B cell (primary cell): ENCODE measurements at regions not wholly inside any gene's neighbourhood (a gene's known extent, or its start where the extent isn't known, plus 50 kb on each side); places are given as distances from the start of the nearest gene placed in this dataset.

Experiments
- ATAC-seq: fragments of 200-7000 bp; cut with Tn5 transposase; one replicate; pipeline ENCODE4 v1.10.0; 2021; ENCODE audit warnings: low read depth, mild to moderate bottlenecking, moderate number of reproducible peaks, moderate library complexity
- CTCF ChIA-PET: fragments of 350-600 bp; sonication (Branson Sonifier 250); formaldehyde crosslinking; loops from one replicate; lab custom pipeline; 2021; ENCODE audit warnings: antibody characterized with exemption, inconsistent platforms; lab: Charles Lee
- POLR2A ChIA-PET: fragments of 350-600 bp; sonication (Branson Sonifier 250); formaldehyde crosslinking; loops from one replicate; lab custom pipeline; 2021; ENCODE audit warnings: antibody characterized with exemption; lab: Charles Lee
- DNase-seq: peaks from one replicate; pipeline ENCODE4 v3.0.0; 2013
- H2AFZ ChIP-seq: 2 replicates; pipeline ENCODE4 v1.6.1; 2012; ENCODE audit warnings: mild to moderate bottlenecking, low read depth, low read length; ENCODE audit not compliant: insufficient read depth, poor library complexity, severe bottlenecking
- H3K27ac ChIP-seq, 2 donors: 1 replicate in 1 of 2; 2 replicates in 1 of 2; pipeline ENCODE4 v1.5.1; 2012 to 2013; ENCODE audit warnings: low read length in 2 of 2, mild to moderate bottlenecking in 2 of 2, moderate library complexity in 1 of 2
- H3K27me3 ChIP-seq, 4 experiments: fragments of 200-600 bp in 1 of 4; sonication (generic) in 1 of 4; replicated peaks in 1 of 4; 1 replicate in 2 of 4; 2 replicates in 2 of 4; pipeline versions ENCODE4 v1.6.1 to v1.7.0; 2013 to 2016; ENCODE audit warnings: low read length in 3 of 4, mild to moderate bottlenecking in 2 of 4, mixed read lengths in 1 of 4, moderate library complexity in 1 of 4; ENCODE audit not compliant: insufficient read depth in 4 of 4, control insufficient read depth in 3 of 4; ENCODE audit errors: control extremely low read depth in 1 of 4
- H3K36me3 ChIP-seq, 2 experiments: replicated peaks in 1 of 2; 1 replicate in 1 of 2; 2 replicates in 1 of 2; pipeline versions ENCODE4 v1.6.1 to v1.7.1; 2013; ENCODE audit warnings: low read length in 1 of 2; ENCODE audit not compliant: insufficient read depth in 2 of 2, control insufficient read depth in 1 of 2; ENCODE audit errors: control extremely low read depth in 1 of 2, extremely low read depth in 1 of 2
- H3K4me1 ChIP-seq, 2 donors: fragments of 200-600 bp in 1 of 2; sonication (generic) in 1 of 2; 1 replicate in 1 of 2; 2 replicates in 1 of 2; pipeline versions ENCODE4 v1.5.1 to v1.6.1; 2013 to 2017; ENCODE audit warnings: low read length in 2 of 2; ENCODE audit not compliant: control insufficient read depth in 2 of 2, insufficient read depth in 2 of 2
- H3K4me2 ChIP-seq: replicated peaks from 2 replicates; pipeline ENCODE3; 2012; ENCODE audit warnings: mild to moderate bottlenecking, low read depth, low read length; ENCODE audit not compliant: poor library complexity, severe bottlenecking
- H3K4me3 ChIP-seq, 5 experiments: fragments of 200-600 bp in 1 of 5; sonication (generic) in 1 of 5; 1 replicate in 3 of 5; 2 replicates in 2 of 5; pipeline versions ENCODE4 v1.5.1 to v1.7.0; 2011 to 2016; ENCODE audit warnings: low read length in 4 of 5, mild to moderate bottlenecking in 4 of 5, low read depth in 2 of 5, control low read depth in 1 of 5, moderate library complexity in 1 of 5; ENCODE audit not compliant: insufficient read depth in 1 of 5; ENCODE audit errors: control extremely low read depth in 1 of 5, extremely low read depth in 1 of 5
- H3K79me2 ChIP-seq: fragments of 200-600 bp; sonication (generic); one replicate; pipeline ENCODE4 v1.6.0; 2016; ENCODE audit warnings: low read length; ENCODE audit not compliant: control insufficient read depth, insufficient read depth
- H3K9ac ChIP-seq: fragments of 200-600 bp; sonication (generic); 2 replicates; pipeline ENCODE4 v1.6.1; 2017; ENCODE audit warnings: mild to moderate bottlenecking, low read length, moderate library complexity
- H3K9me3 ChIP-seq, 3 donors: one replicate each; pipeline versions ENCODE4 v1.6.1 to v1.7.1; 2013; ENCODE audit warnings: low read length in 2 of 3; ENCODE audit not compliant: control insufficient read depth in 2 of 3, insufficient read depth in 1 of 3; ENCODE audit errors: control extremely low read depth in 1 of 3
- H4K20me1 ChIP-seq: 2 replicates; pipeline ENCODE4 v1.6.0; 2012; ENCODE audit warnings: mild to moderate bottlenecking, low read length; ENCODE audit not compliant: insufficient read depth, control insufficient read depth, poor library complexity, severe bottlenecking
- H3K27ac Mint-ChIP-seq: one replicate; pipeline ENCODE4 v1.8.0; 2021; ENCODE audit warnings: mixed read lengths
- H3K27me3 Mint-ChIP-seq: one replicate; pipeline ENCODE4 v1.8.0; 2021; ENCODE audit warnings: mixed read lengths
- H3K4me1 Mint-ChIP-seq: one replicate; pipeline ENCODE4 v1.8.0; 2021; ENCODE audit warnings: mixed read lengths
- H3K4me3 Mint-ChIP-seq: one replicate; pipeline ENCODE4 v1.8.0; 2021; ENCODE audit warnings: mixed read lengths
- H3K9me3 Mint-ChIP-seq: one replicate; pipeline ENCODE4 v1.8.0; 2022; ENCODE audit warnings: mixed read lengths; ENCODE audit not compliant: insufficient read depth
- CTCF ChIP-seq: fragments of 200-600 bp; IDR thresholded peaks from one replicate; pipeline ENCODE4 v1.8.0; 2022; ENCODE audit warnings: antibody characterized with exemption, mild to moderate bottlenecking
- EZH2 ChIP-seq: IDR thresholded peaks from 2 replicates; pipeline ENCODE4 v1.6.1; 2012; ENCODE audit warnings: borderline replicate concordance, low read depth, mild to moderate bottlenecking, moderate library complexity, low read length; ENCODE audit not compliant: insufficient read depth, poor library complexity, severe bottlenecking
- WGBS: methylation state at CpG from one replicate; pipeline ENCODE4 v1.1.5; 2013; ENCODE audit warnings: missing lambda C conversion rate; ENCODE audit not compliant: insufficient coverage; 5-methylcytosine and 5-hydroxymethylcytosine counted together
- intact Hi-C: fragments of 100-400 bp; cut with micrococcal nuclease; formaldehyde crosslinking; loops from one replicate; pipeline ENCODE4 v1.10.0; 2022

GRCh38 chr18:55886886-55887285 is 298.9 kb upstream of the TCF4 start:
- intact Hi-C loops: no loop called here
- ATAC-seq (no peak), DNase-seq (no peak)
- Mint-ChIP-seq H3K9me3 (no peaks in the 10 kb centered on the region), H3K4me1 (no peaks in the 10 kb centered on the region), H3K27ac (no peak overlapping the region), H3K4me3 (no peak overlapping the region), H3K27me3 (no peaks in the 10 kb centered on the region)
- no peak overlapping the region for H3K9ac ChIP-seq
- H2AFZ ChIP-seq: no peak overlapping the region
- CTCF ChIA-PET: no interaction called here
- no peaks in the 10 kb centered on the region for H3K27me3 ChIP-seq
- WGBS: 95% methylated on average over 3 of the region's 4 CpGs
- no peak for TF ChIP-seq EZH2
- no peak for TF ChIP-seq CTCF
- H3K27ac ChIP-seq: no peak overlapping the region
- no peaks in the 10 kb centered on the region for H3K4me1 ChIP-seq
- H4K20me1 ChIP-seq: no peaks in the 10 kb centered on the region
- no peaks in the 10 kb centered on the region for H3K36me3 ChIP-seq
- POLR2A ChIA-PET: no interaction called here
- no peak overlapping the region for H3K4me3 ChIP-seq
- no peaks in the 10 kb centered on the region for H3K79me2 ChIP-seq
- H3K9me3 ChIP-seq: peaks cover 0 to 1% (median 0%) of the 10 kb centered on the region in 3 donors
- H3K4me2 ChIP-seq: no peak overlapping the region

GRCh38 chr18:55884498-55884897 is 296.5 kb upstream of the TCF4 start:
- H3K27ac Mint-ChIP-seq: peak overlapping the region; percentile 21
- ATAC-seq: no peak
- no peak overlapping the region for H3K4me3 Mint-ChIP-seq
- Histone ChIP-seq H3K27ac (no peak overlapping the region), H2AFZ (no peak overlapping the region), H3K27me3 (no peaks in the 10 kb centered on the region), H3K79me2 (no peaks in the 10 kb centered on the region), H3K4me1 (no peaks in the 10 kb centered on the region), H3K4me3 (no peak overlapping the region), H3K36me3 (no peaks in the 10 kb centered on the region), H3K9me3 (peaks cover 0 to 2% (median 0%) of the 10 kb centered on the region in 3 donors), H3K9ac (no peak overlapping the region), H3K4me2 (no peak overlapping the region), H4K20me1 (no peaks in the 10 kb centered on the region)
- H3K9me3 Mint-ChIP-seq: no peaks in the 10 kb centered on the region
- 25% methylated on average over 1 of the region's 2 CpGs for WGBS
- H3K27me3 Mint-ChIP-seq: no peaks in the 10 kb centered on the region
- no peaks in the 10 kb centered on the region for H3K4me1 Mint-ChIP-seq
- no peak for TF ChIP-seq EZH2
- no peak for TF ChIP-seq CTCF
- intact Hi-C loops: no loop called here
- POLR2A ChIA-PET: no interaction called here
- no peak for DNase-seq
- CTCF ChIA-PET: interaction anchor here (1.3 kb wide), 1 partner anchor 469 kb away, joined by 3 read pairs; no protein-coding TSS in a partner anchor
